ENCODE measurements at regions not wholly inside any gene's neighbourhood (a gene's known extent, or its start where the extent isn't known, plus 50 kb on each side); places are given as distances from the start of the nearest gene placed in this dataset.

- TF ChIP-seq CTCF (IDR thresholded peaks at IDR 0.05) (no peak), POLR2A (IDR thresholded peaks at IDR 0.05) (no peak)
These were observed 101.6 kb downstream of the C5orf15 start for GRCh38 chr5:133866903-133867245.

All from thyroid gland (tissue), 4 donors.